K562 (cell line): ENCODE measurements at regions not wholly inside any gene's neighbourhood (a gene's known extent, or its start where the extent isn't known, plus 50 kb on each side); places are given as distances from the start of the nearest gene placed in this dataset.

ENCODE experiments used
- ATAC-seq: fragments of 200-7000 bp; cut with Tn5 transposase; 3 replicates; pipeline ENCODE4 v1.9.1; 2020; ENCODE audit warnings: moderate library complexity
- BruUV-seq: library from RNA; stranded (reverse); fragments of 400-500 nt; replicated peaks from 2 replicates; lab custom pipeline; 2021; lab: Mats Ljungman, UMichigan
- CTCF ChIA-PET: fragments of 300-600 bp; formaldehyde crosslinking; extraction: SDS; loops from one replicate; lab custom pipeline; 2021; ENCODE audit warnings: low intra/inter-chr PET ratio; lab: Yijun Ruan, JAX
- POLR2A ChIA-PET: fragments of 300-600, 350-650 bp; sonication (Branson Sonifier 250); formaldehyde crosslinking; extraction: SDS; loops from one replicate; lab custom pipeline; 2021; ENCODE audit warnings: antibody characterized with exemption, inconsistent platforms; lab: Yijun Ruan, JAX
- DNase-seq, 4 experiments: peaks; one replicate each; pipeline versions ENCODE4 v3.0.0 to v3.0.0-alpha.2; 2011 to 2018; ENCODE audit warnings: low spot score in 3 of 4, mixed read lengths in 3 of 4; ENCODE audit errors: extremely low read depth in 1 of 4
- FAIRE-seq: peaks from 2 replicates; lab custom pipeline; 2011; peaks lifted over from hg19 to GRCh38; lab: Jason Lieb, UNC
- H2AFZ ChIP-seq: 2 replicates; pipeline ENCODE4 v1.6.0; 2011; ENCODE audit warnings: low read depth, low read length, control low read depth, inconsistent platforms
- H3K27ac ChIP-seq: fragments of 200-600 bp; 3 replicates; pipeline ENCODE4 v1.8.0; 2011; ENCODE audit warnings: low read depth, mild to moderate bottlenecking, control low read depth, inconsistent platforms, low read length, moderate library complexity, mixed read lengths; ENCODE audit errors: extremely low read depth
- H3K27me3 ChIP-seq, 2 experiments: fragments of 300-600 bp in 1 of 2; 2 replicates in 1 of 2; 3 replicates in 1 of 2; pipeline versions ENCODE4 v1.6.0 to v1.8.0; 2011; ENCODE audit warnings: inconsistent platforms in 2 of 2, low read length in 2 of 2, mild to moderate bottlenecking in 1 of 2, mixed read lengths in 1 of 2, moderate library complexity in 1 of 2; ENCODE audit not compliant: control insufficient read depth in 2 of 2, insufficient read depth in 2 of 2
- H3K36me3 ChIP-seq: fragments of 300-600 bp; 3 replicates; pipeline ENCODE4 v1.8.0; 2011; ENCODE audit warnings: mild to moderate bottlenecking, low read length, inconsistent platforms; ENCODE audit not compliant: control insufficient read depth, insufficient read depth
- H3K4me1 ChIP-seq, 2 experiments: fragments of 200-600 bp in 1 of 2; replicated peaks in 1 of 2; 2 replicates in 1 of 2; 3 replicates in 1 of 2; pipeline versions ENCODE4 v1.5.1 to v1.8.0; 2011; ENCODE audit warnings: inconsistent platforms in 2 of 2, low read length in 2 of 2, mild to moderate bottlenecking in 1 of 2, mixed read lengths in 1 of 2, moderate library complexity in 1 of 2; ENCODE audit not compliant: control insufficient read depth in 2 of 2, insufficient read depth in 2 of 2
- H3K4me2 ChIP-seq: 2 replicates; pipeline ENCODE4 v1.6.1; 2011; ENCODE audit warnings: low read length, control low read depth, inconsistent platforms, mixed read lengths; ENCODE audit not compliant: insufficient read depth
- H3K4me3 ChIP-seq: fragments of 200-600 bp; sonication (generic), shearing (Covaris generic); 2 replicates; pipeline ENCODE4 v1.5.1; 2016; ENCODE audit warnings: control low read depth, inconsistent platforms
- H3K79me2 ChIP-seq: fragments of 200-600 bp; 3 replicates; pipeline ENCODE4 v1.8.0; 2011; ENCODE audit warnings: low read length, inconsistent platforms; ENCODE audit not compliant: control insufficient read depth, insufficient read depth
- H3K9ac ChIP-seq, 2 experiments: 2 replicates each; pipeline versions ENCODE4 v1.6.0 to v1.6.1; 2011; ENCODE audit warnings: low read depth in 2 of 2, low read length in 2 of 2, control low read depth in 1 of 2, inconsistent platforms in 1 of 2, mild to moderate bottlenecking in 1 of 2, mixed read lengths in 1 of 2; ENCODE audit not compliant: insufficient read depth in 1 of 2
- H3K9me1 ChIP-seq: one replicate; pipeline ENCODE4 v1.6.0; 2011; ENCODE audit warnings: inconsistent platforms, mild to moderate bottlenecking, low read length, moderate library complexity; ENCODE audit not compliant: control insufficient read depth, insufficient read depth
- H3K9me3 ChIP-seq: replicated peaks from 2 replicates; pipeline ENCODE4 v1.5.1; 2011; ENCODE audit warnings: low read depth, low read length, inconsistent platforms; ENCODE audit not compliant: control insufficient read depth, insufficient read depth
- H4K20me1 ChIP-seq: replicated peaks from 2 replicates; pipeline ENCODE4 v1.6.1; 2011; ENCODE audit warnings: low read length, inconsistent platforms, mixed read lengths; ENCODE audit not compliant: control insufficient read depth, insufficient read depth
- BACH1 ChIP-seq: fragments of 200-800 bp; sonication (Bioruptor generic); IDR thresholded peaks from 2 replicates; pipeline ENCODE4 v1.6.1; 2016; ENCODE audit warnings: missing genetic modification characterization, missing compliant biosample characterization
- E4F1 ChIP-seq: fragments of 250-450 bp; sonication (Bioruptor Pico); IDR thresholded peaks from 2 replicates; pipeline ENCODE4 v1.5.0; 2021; ENCODE audit warnings: mild to moderate bottlenecking, borderline replicate concordance
- FIP1L1 ChIP-seq: fragments of 200-400 bp; formaldehyde crosslinking; IDR thresholded peaks from 2 replicates; pipeline ENCODE4 v1.6.1; 2018; ENCODE audit warnings: mild to moderate bottlenecking, low read depth, low read length; ENCODE audit not compliant: poor library complexity, severe bottlenecking
- HMG20A ChIP-seq: fragments of 450-650 bp; formaldehyde crosslinking; conservative IDR thresholded peaks from 2 replicates; pipeline ENCODE4 v1.4.0; 2020; ENCODE audit warnings: mild to moderate bottlenecking, mixed read lengths
- MECOM ChIP-seq: fragments of 250-450 bp; sonication (Bioruptor Pico); IDR thresholded peaks from 2 replicates; pipeline ENCODE4 v1.8.0; 2022; ENCODE audit warnings: inconsistent platforms
- RAD51 ChIP-seq: fragments of 450-650 bp; IDR thresholded peaks from 2 replicates; pipeline ENCODE4 v1.7.1; 2016; ENCODE audit warnings: low read depth, mild to moderate bottlenecking, borderline replicate concordance
- RFX1 ChIP-seq: fragments of 450-650 bp; IDR thresholded peaks from 2 replicates; pipeline ENCODE4 v1.6.1; 2016; ENCODE audit warnings: mild to moderate bottlenecking, moderate library complexity
- STAT6 ChIP-seq: sonication (generic); formaldehyde crosslinking; IDR thresholded peaks from 2 replicates; pipeline ENCODE4 v1.8.1; 2023; ENCODE audit warnings: mild to moderate bottlenecking, missing genetic modification reagents
- TCF7 ChIP-seq: sonication (generic); IDR thresholded peaks from 2 replicates; pipeline ENCODE4 v1.6.1; 2016; ENCODE audit warnings: antibody characterized with exemption, borderline replicate concordance
- TFAP4 ChIP-seq: sonication (generic); formaldehyde crosslinking; IDR thresholded peaks from 2 replicates; pipeline ENCODE4 v1.8.0; 2022; ENCODE audit warnings: missing genetic modification reagents, mild to moderate bottlenecking, moderate library complexity, borderline replicate concordance
- U2AF1 ChIP-seq: fragments of 200-400 bp; formaldehyde crosslinking; optimal IDR thresholded peaks from 2 replicates; pipeline ENCODE3; 2017; ENCODE audit warnings: mild to moderate bottlenecking, low read depth, low read length, moderate library complexity
- U2AF2 ChIP-seq: fragments of 200-400 bp; formaldehyde crosslinking; optimal IDR thresholded peaks from 2 replicates; pipeline ENCODE3; 2017; ENCODE audit warnings: low read depth, mild to moderate bottlenecking, low read length
- ZNF444 ChIP-seq: fragments of 250-450 bp; sonication (Bioruptor Pico); IDR thresholded peaks from 2 replicates; pipeline ENCODE4 v1.4.0; 2020; ENCODE audit warnings: mild to moderate bottlenecking, moderate library complexity
- ZNF584 ChIP-seq: fragments of 200-800 bp; sonication (Bioruptor generic); IDR thresholded peaks from 2 replicates; pipeline ENCODE4 v1.6.1; 2016; ENCODE audit warnings: low read depth, mild to moderate bottlenecking, missing genetic modification characterization, missing compliant biosample characterization
- ZNF766 ChIP-seq: fragments of 200-800 bp; sonication (Bioruptor generic); conservative IDR thresholded peaks from 2 replicates; pipeline ENCODE4 v1.6.1; 2016; ENCODE audit warnings: missing genetic modification characterization, missing compliant biosample characterization
- WGBS: fragments of 100-300 bp; shearing (Covaris generic); methylation state at CpG from one replicate; pipeline ENCODE4 v1.1.6; 2016; ENCODE audit warnings: low coverage, mixed read lengths; ENCODE audit not compliant: insufficient coverage; ENCODE audit errors: missing lambda C conversion rate; 5-methylcytosine and 5-hydroxymethylcytosine counted together
- in situ Hi-C: fragments of 300-500 bp; cut with MboI; formaldehyde crosslinking; loops from 4 replicates; pipeline ENCODE4 v1.15.0; 2018; ENCODE audit warnings: inconsistent platforms, mixed read lengths
- intact Hi-C: fragments of 100-400 bp; cut with micrococcal nuclease; formaldehyde crosslinking; loops from 2 replicates; pipeline ENCODE4 v1.14.2; 2022
- TF ChIP-seq, protein P1 (sequence below): fragments of 450-650 bp; IDR thresholded peaks from 2 replicates; pipeline ENCODE4 v1.6.1; 2017; ENCODE audit warnings: antibody characterized with exemption

DNA sequence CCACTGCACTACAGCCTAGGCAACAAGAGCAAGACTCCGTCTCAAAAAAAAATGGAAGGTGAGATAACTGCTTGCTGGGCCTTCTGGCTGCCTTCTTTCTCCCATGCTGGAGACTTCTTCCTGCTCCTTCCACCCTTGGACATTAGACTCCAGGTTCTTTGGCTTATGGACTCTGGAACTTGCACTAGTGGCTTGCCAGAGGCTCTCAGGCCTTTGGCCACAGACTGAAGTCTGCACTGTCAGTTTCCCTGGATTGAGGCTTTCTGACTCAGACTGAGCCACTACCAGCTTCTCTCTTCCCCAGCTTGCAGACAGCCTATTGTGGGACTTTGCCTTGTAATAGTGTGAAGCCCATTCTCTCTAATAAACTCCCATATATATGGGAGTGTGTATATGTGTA is 118.5 kb upstream of the SLC14A2 start:
- H3K27me3 ChIP-seq, result no peaks in the 10 kb centered on the region
- 0% methylated on average over 1 of the region's 1 CpG for WGBS
- ChIA-PET CTCF (no interaction called here), POLR2A (no interaction called here)
- in situ Hi-C loops, result no loop called here
- no peak for ATAC-seq
- H3K9me3 ChIP-seq, result no peaks in the 10 kb centered on the region
- H3K4me3 ChIP-seq, result no peak overlapping the region
- no peak overlapping the region for H3K27ac ChIP-seq
- H3K9me1 ChIP-seq, result no peaks in the 10 kb centered on the region
- peaks cover 0 to 3% of the 10 kb centered on the region in 2 experiments; a peak in 1 of 5 replicates for H3K4me1 ChIP-seq
- H3K79me2 ChIP-seq, result no peaks in the 10 kb centered on the region
- H3K4me2 ChIP-seq, result no peak overlapping the region
- no TSS peak for BruUV-seq
- no peak for DNase-seq
- H3K36me3 ChIP-seq, result no peaks in the 10 kb centered on the region
- no peaks in the 10 kb centered on the region for H4K20me1 ChIP-seq
- intact Hi-C loops, result no loop called here
- H3K9ac ChIP-seq, result no peak overlapping the region
- H2AFZ ChIP-seq, result no peak overlapping the region
- no peak for FAIRE-seq
- TF ChIP-seq U2AF1 (no peak), HMG20A (CRISPR knock-in tag) (no peak), RFX1 (no peak), ZNF444 (CRISPR knock-in tag) (no peak), ZNF766 (CRISPR knock-in tag) (no peak), STAT6 (CRISPR knock-in tag) (no peak), FIP1L1 (no peak), TCF7 (no peak), TFAP4 (CRISPR knock-in tag) (no peak), RAD51 (no peak), BACH1 (tag) (no peak), U2AF2 (no peak), MECOM (CRISPR knock-in tag) (no peak), ZNF584 (CRISPR knock-in tag) (no peak), E4F1 (CRISPR knock-in tag) (no peak)
- TF ChIP-seq, protein P1, sequence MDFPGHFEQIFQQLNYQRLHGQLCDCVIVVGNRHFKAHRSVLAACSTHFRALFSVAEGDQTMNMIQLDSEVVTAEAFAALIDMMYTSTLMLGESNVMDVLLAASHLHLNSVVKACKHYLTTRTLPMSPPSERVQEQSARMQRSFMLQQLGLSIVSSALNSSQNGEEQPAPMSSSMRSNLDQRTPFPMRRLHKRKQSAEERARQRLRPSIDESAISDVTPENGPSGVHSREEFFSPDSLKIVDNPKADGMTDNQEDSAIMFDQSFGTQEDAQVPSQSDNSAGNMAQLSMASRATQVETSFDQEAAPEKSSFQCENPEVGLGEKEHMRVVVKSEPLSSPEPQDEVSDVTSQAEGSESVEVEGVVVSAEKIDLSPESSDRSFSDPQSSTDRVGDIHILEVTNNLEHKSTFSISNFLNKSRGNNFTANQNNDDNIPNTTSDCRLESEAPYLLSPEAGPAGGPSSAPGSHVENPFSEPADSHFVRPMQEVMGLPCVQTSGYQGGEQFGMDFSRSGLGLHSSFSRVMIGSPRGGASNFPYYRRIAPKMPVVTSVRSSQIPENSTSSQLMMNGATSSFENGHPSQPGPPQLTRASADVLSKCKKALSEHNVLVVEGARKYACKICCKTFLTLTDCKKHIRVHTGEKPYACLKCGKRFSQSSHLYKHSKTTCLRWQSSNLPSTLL, result no peak
